Peyer's patch (tissue), 4 donors: ENCODE measurements at regions not wholly inside any gene's neighbourhood (a gene's known extent, or its start where the extent isn't known, plus 50 kb on each side); places are given as distances from the start of the nearest gene placed in this dataset.
"Not testable (repeated sequence)": the region's sequence is repeated elsewhere in the genome, so short reads cannot be mapped to it uniquely, and the experiment has no call there.

Source experiments
- DNase-seq, 3 donors: peaks; one replicate each; pipeline ENCODE4 v3.0.0-alpha.2; 2017 to 2019
- H3K27ac ChIP-seq, 4 donors: fragments of 200-600 bp; sonication (generic); one replicate each; pipeline ENCODE4 v1.5.1; 2016 to 2019
- H3K27me3 ChIP-seq, 2 donors: fragments of 200-600 bp; sonication (generic); one replicate each; pipeline ENCODE4 v1.5.1; 2019
- H3K36me3 ChIP-seq, 3 donors: fragments of 200-600 bp; sonication (generic); one replicate each; pipeline ENCODE4 v1.5.1; 2016 to 2019
- H3K4me1 ChIP-seq, 4 donors: fragments of 200-600 bp; sonication (generic); one replicate each; pipeline ENCODE4 v1.5.1; 2016 to 2019
- H3K4me3 ChIP-seq, 4 donors: fragments of 200-600 bp; sonication (generic); 1 replicate in 3 of 4; 2 replicates in 1 of 4; pipeline ENCODE4 v1.5.1; 2016 to 2019; ENCODE audit warnings: mild to moderate bottlenecking in 1 of 4
- H3K9me3 ChIP-seq, 4 donors: fragments of 200-600 bp; sonication (generic); one replicate each; pipeline ENCODE4 v1.5.1; 2016 to 2019; ENCODE audit warnings: mild to moderate bottlenecking in 1 of 4
- CTCF ChIP-seq, 6 experiments: fragments of 450-650 bp in 4 of 6; fragments of 200-600 bp in 2 of 6; sonication (generic) in 1 of 6; IDR thresholded peaks; one replicate each; pipeline ENCODE4 v1.5.1; 2017 to 2019; ENCODE audit warnings: antibody characterized with exemption in 6 of 6, mild to moderate bottlenecking in 3 of 6, moderate library complexity in 1 of 6
- POLR2A ChIP-seq, 2 donors: fragments of 450-650 bp; IDR thresholded peaks; one replicate each; pipeline ENCODE4 v1.5.1; 2017; ENCODE audit warnings: antibody characterized with exemption in 2 of 2, mild to moderate bottlenecking in 2 of 2, moderate library complexity in 2 of 2

GRCh38 chr14:81613341-81614045 lies 79.8 kb upstream of the SEL1L start:
- Histone ChIP-seq H3K4me1 (no peaks in the 10 kb centered on the region), H3K4me3 (no peak overlapping the region), H3K27ac (no peak overlapping the region), H3K27me3 (no peaks in the 10 kb centered on the region), H3K36me3 (no peaks in the 10 kb centered on the region), H3K9me3 (no peaks in the 10 kb centered on the region)
- TF ChIP-seq POLR2A (IDR thresholded peaks at IDR 0.05) (no peak), CTCF (IDR thresholded peaks at IDR 0.05) (no peak)
- DNase-seq, result no peak

- H3K27ac ChIP-seq, H3K27me3 ChIP-seq, H3K4me1 ChIP-seq, H3K36me3 ChIP-seq, DNase-seq, H3K9me3 ChIP-seq, H3K4me3 ChIP-seq: not testable (repeated sequence)
Measured at GRCh38 chr14:81614302-81614701, 80.6 kb upstream of the SEL1L start.

- no peak overlapping the region for H3K27ac ChIP-seq
- no peaks in the 10 kb centered on the region for H3K9me3 ChIP-seq
- no peaks in the 10 kb centered on the region for H3K4me1 ChIP-seq
- no peaks in the 10 kb centered on the region for H3K36me3 ChIP-seq
- H3K4me3 ChIP-seq, result no peak overlapping the region
- TF ChIP-seq POLR2A (IDR thresholded peaks at IDR 0.05), result no peak
- no peak for TF ChIP-seq CTCF (IDR thresholded peaks at IDR 0.05)
- DNase-seq, result no peak
- H3K27me3 ChIP-seq, result no peaks in the 10 kb centered on the region
Measured at GRCh38 chr14:81618695-81619094, 85.0 kb upstream of the SEL1L start.

- Histone ChIP-seq H3K27ac (no peak overlapping the region), H3K9me3 (no peaks in the 10 kb centered on the region), H3K4me3 (no peak overlapping the region), H3K36me3 (no peaks in the 10 kb centered on the region), H3K27me3 (no peaks in the 10 kb centered on the region), H3K4me1 (no peaks in the 10 kb centered on the region)
- DNase-seq, result no peak
- no peak for TF ChIP-seq CTCF (IDR thresholded peaks at IDR 0.05)
- TF ChIP-seq POLR2A (IDR thresholded peaks at IDR 0.05), result no peak
Measured at GRCh38 chr14:81619816-81620215, 86.2 kb upstream of the SEL1L start.

GRCh38 chr14:81623771-81624396 lies 90.2 kb upstream of the SEL1L start:
- H3K27ac ChIP-seq, H3K9me3 ChIP-seq, DNase-seq: not testable (repeated sequence)

GRCh38 chr14:81625343-81625742 lies 91.7 kb upstream of the SEL1L start:
- no peak for TF ChIP-seq POLR2A (IDR thresholded peaks at IDR 0.05)
- TF ChIP-seq CTCF (IDR thresholded peaks at IDR 0.05), result peak in 3 of 6 experiments; percentile 27 to 33 (median 28)
- no peak overlapping the region for H3K27ac ChIP-seq
- H3K4me1 ChIP-seq, result no peaks in the 10 kb centered on the region
- H3K27me3 ChIP-seq, result no peaks in the 10 kb centered on the region
- H3K9me3 ChIP-seq, result no peaks in the 10 kb centered on the region
- H3K36me3 ChIP-seq, result no peaks in the 10 kb centered on the region
- no peak overlapping the region for H3K4me3 ChIP-seq
- no peak for DNase-seq

More at GRCh38 chr14:81623771-81624396, 90.2 kb upstream of the SEL1L start:
- not testable (repeated sequence) for H3K36me3 ChIP-seq, H3K4me1 ChIP-seq, H3K27me3 ChIP-seq, H3K4me3 ChIP-seq
